CD4-positive, CD25-positive, alpha-beta regulatory T cell (primary cell): ENCODE measurements at regions not wholly inside any gene's neighbourhood (a gene's known extent, or its start where the extent isn't known, plus 50 kb on each side); places are given as distances from the start of the nearest gene placed in this dataset.
A peak's percentile ranks its signal among the peaks of the same experiment; 100 is the strongest.

Experiments used
- ATAC-seq, 2 donors: fragments of 150-1000 bp; cut with Tn5 transposase; one replicate each; pipeline ENCODE4 v1.10.0; 2021; ENCODE audit warnings: low read depth in 2 of 2, moderate number of reproducible peaks in 2 of 2, moderate library complexity in 1 of 2
- DNase-seq, 3 donors: peaks; one replicate each; pipeline versions ENCODE4 v3.0.0 to v3.0.0-alpha.2; 2012 to 2022; ENCODE audit warnings: mixed read lengths in 1 of 3
- H3K27ac ChIP-seq: one replicate; pipeline ENCODE4 v1.7.0; 2013; ENCODE audit warnings: mild to moderate bottlenecking, low read length; ENCODE audit not compliant: insufficient read depth, poor library complexity, severe bottlenecking
- H3K27me3 ChIP-seq: one replicate; pipeline ENCODE4 v1.7.0; 2013; ENCODE audit warnings: low read length; ENCODE audit not compliant: control insufficient read depth, insufficient read depth
- H3K36me3 ChIP-seq: one replicate; pipeline ENCODE4 v1.7.0; 2013; ENCODE audit warnings: mild to moderate bottlenecking, low read length, moderate library complexity; ENCODE audit not compliant: control insufficient read depth, insufficient read depth
- H3K4me1 ChIP-seq: 2 replicates; pipeline ENCODE4 v1.7.0; 2013; ENCODE audit warnings: mild to moderate bottlenecking, low read length; ENCODE audit not compliant: insufficient read depth, control insufficient read depth, poor library complexity, severe bottlenecking
- H3K4me3 ChIP-seq: one replicate; pipeline ENCODE4 v1.7.0; 2013; ENCODE audit warnings: low read depth, mild to moderate bottlenecking, low read length, moderate library complexity
- H3K9me3 ChIP-seq, 2 experiments: 1 replicate in 1 of 2; 2 replicates in 1 of 2; pipeline ENCODE4 v1.7.0; 2013; ENCODE audit warnings: low read length in 2 of 2, mild to moderate bottlenecking in 1 of 2, moderate library complexity in 1 of 2; ENCODE audit not compliant: control insufficient read depth in 2 of 2
- H3K27ac Mint-ChIP-seq, 3 donors: one replicate each; pipeline ENCODE4 v1.8.0; 2020 to 2022; ENCODE audit warnings: mild to moderate bottlenecking in 3 of 3, mixed read lengths in 3 of 3, moderate library complexity in 2 of 3
- H3K27me3 Mint-ChIP-seq: one replicate; pipeline ENCODE4 v1.8.0; 2022; ENCODE audit warnings: mild to moderate bottlenecking, mixed read lengths
- H3K36me3 Mint-ChIP-seq: one replicate; pipeline ENCODE4 v1.8.0; 2020; ENCODE audit warnings: mixed read lengths
- H3K4me1 Mint-ChIP-seq, 4 donors: one replicate each; pipeline ENCODE4 v1.8.0; 2020 to 2022; ENCODE audit warnings: mixed read lengths in 4 of 4, mild to moderate bottlenecking in 1 of 4
- H3K4me3 Mint-ChIP-seq, 4 donors: one replicate each; pipeline ENCODE4 v1.8.0; 2020 to 2022; ENCODE audit warnings: mild to moderate bottlenecking in 4 of 4, mixed read lengths in 4 of 4, moderate library complexity in 3 of 4
- H3K9me3 Mint-ChIP-seq, 7 donors: one replicate each; pipeline ENCODE4 v1.8.0; 2020 to 2022; ENCODE audit warnings: mixed read lengths in 7 of 7, mild to moderate bottlenecking in 3 of 7, moderate library complexity in 2 of 7

DNA sequence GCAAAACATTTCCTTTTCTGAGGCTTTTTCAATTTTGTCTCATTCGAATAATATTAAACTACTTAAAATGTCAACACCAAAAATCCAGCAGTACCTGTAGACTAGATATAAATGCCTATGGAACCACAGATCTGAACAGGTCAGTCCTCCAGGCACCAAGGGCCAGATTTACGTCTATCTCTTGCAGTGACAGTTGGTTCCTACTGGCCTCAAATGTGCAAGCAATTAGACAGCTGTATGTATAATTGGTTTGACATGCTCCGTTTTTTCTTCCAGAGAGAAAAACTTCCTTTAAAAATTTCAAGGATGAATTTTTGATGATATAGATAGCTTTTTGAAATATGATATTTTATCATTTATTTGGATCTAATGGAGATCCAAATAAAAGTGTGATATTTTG lies 443.8 kb upstream of the POU3F3 start:
- Mint-ChIP-seq H3K27ac (no peak overlapping the region), H3K4me3 (no peak overlapping the region), H3K9me3 (peaks cover 0 to 1% (median 0%) of the 10 kb centered on the region in 7 donors), H3K27me3 (no peaks in the 10 kb centered on the region), H3K4me1 (no peaks in the 10 kb centered on the region), H3K36me3 (no peaks in the 10 kb centered on the region)
- Histone ChIP-seq H3K4me3 (no peak overlapping the region), H3K9me3 (no peaks in the 10 kb centered on the region), H3K36me3 (no peaks in the 10 kb centered on the region), H3K27me3 (no peaks in the 10 kb centered on the region), H3K27ac (no peak overlapping the region), H3K4me1 (no peaks in the 10 kb centered on the region)
- DNase-seq (no peak), ATAC-seq (no peak)

DNA sequence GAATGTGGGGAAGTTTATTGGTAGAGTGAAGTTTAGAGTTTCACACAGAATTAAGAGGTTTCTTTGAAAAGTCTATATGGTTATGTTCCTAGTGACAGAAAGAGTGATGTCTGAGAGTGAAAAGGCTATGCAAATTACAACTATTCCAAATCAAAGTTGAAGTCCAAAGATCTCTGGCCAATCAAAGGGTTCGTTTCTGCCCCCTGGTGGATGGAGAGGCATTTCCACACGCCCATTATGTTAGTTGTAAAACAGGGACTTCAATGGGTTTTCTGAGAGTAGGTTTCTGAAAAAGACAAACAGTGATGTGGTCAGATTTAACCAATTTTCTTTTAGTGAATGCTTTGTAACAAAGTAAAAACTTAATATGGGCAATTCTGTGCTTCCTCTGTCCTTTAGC lies 441.5 kb upstream of the POU3F3 start:
- ATAC-seq (no peak), DNase-seq (peak in 1 of 3 donors; percentile 16)
- Mint-ChIP-seq H3K36me3 (no peaks in the 10 kb centered on the region), H3K27me3 (no peaks in the 10 kb centered on the region), H3K9me3 (peaks cover 0 to 3% (median 0%) of the 10 kb centered on the region in 7 donors), H3K4me1 (no peaks in the 10 kb centered on the region), H3K4me3 (no peak overlapping the region), H3K27ac (no peak overlapping the region)
- no peak overlapping the region for H3K4me3 ChIP-seq
- no peaks in the 10 kb centered on the region for H3K36me3 ChIP-seq
- H3K9me3 ChIP-seq, result no peaks in the 10 kb centered on the region
- no peaks in the 10 kb centered on the region for H3K27me3 ChIP-seq
- no peak overlapping the region for H3K27ac ChIP-seq
- H3K4me1 ChIP-seq, result no peaks in the 10 kb centered on the region

DNA sequence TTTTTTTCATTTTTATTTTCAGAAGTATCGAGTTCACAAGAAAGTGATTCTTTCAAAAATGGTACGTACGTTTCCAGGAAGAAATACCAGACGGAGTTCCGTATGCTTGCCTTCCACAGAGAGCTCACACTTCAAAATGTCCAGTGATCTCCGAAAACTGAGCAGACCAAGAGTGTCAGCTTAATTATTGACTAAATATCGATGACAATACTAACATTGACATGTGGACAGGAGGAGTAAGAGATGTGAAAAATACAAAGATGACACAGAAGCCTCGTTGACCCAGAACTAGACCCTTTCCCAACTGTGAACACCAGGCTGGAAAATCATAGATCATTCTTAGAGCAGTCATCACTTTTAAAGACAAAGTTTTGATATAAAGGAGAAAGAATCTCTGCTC lies 440.0 kb upstream of the POU3F3 start:
- Histone ChIP-seq H3K27ac (no peak overlapping the region), H3K9me3 (no peaks in the 10 kb centered on the region), H3K27me3 (no peaks in the 10 kb centered on the region), H3K4me3 (no peak overlapping the region), H3K4me1 (no peaks in the 10 kb centered on the region), H3K36me3 (no peaks in the 10 kb centered on the region)
- Mint-ChIP-seq H3K4me3 (no peak overlapping the region), H3K27ac (no peak overlapping the region), H3K4me1 (no peaks in the 10 kb centered on the region), H3K36me3 (no peaks in the 10 kb centered on the region), H3K27me3 (no peaks in the 10 kb centered on the region), H3K9me3 (peaks cover 0 to 3% (median 0%) of the 10 kb centered on the region in 7 donors)
- no peak for DNase-seq
- ATAC-seq, result no peak

DNA sequence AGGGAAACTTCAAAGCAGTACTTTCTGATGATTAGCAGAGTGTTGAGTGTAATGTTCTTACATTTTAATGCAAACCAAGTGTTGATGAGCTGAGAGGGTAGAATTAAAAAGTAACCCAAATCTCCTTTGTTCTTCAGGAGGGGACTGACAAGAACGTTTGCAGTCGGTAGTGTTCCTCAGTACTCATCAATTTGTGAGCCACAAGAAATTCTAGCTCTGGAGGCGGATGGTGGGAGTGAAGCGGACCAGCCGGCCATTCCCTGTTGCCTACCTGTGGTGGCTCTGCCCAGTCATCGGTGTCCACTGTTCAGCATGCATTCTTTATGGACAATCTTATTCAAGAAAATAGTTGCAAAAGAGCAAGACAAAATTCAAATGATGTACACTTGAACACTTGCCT lies 438.6 kb upstream of the POU3F3 start:
- Mint-ChIP-seq H3K27ac (no peak overlapping the region), H3K36me3 (no peaks in the 10 kb centered on the region), H3K9me3 (peaks cover 0 to 3% (median 0%) of the 10 kb centered on the region in 7 donors), H3K27me3 (no peaks in the 10 kb centered on the region), H3K4me1 (no peaks in the 10 kb centered on the region), H3K4me3 (no peak overlapping the region)
- ATAC-seq (no peak), DNase-seq (no peak)
- H3K4me1 ChIP-seq, result no peaks in the 10 kb centered on the region
- no peak overlapping the region for H3K27ac ChIP-seq
- no peaks in the 10 kb centered on the region for H3K27me3 ChIP-seq
- no peaks in the 10 kb centered on the region for H3K36me3 ChIP-seq
- no peaks in the 10 kb centered on the region for H3K9me3 ChIP-seq
- H3K4me3 ChIP-seq, result no peak overlapping the region

DNA sequence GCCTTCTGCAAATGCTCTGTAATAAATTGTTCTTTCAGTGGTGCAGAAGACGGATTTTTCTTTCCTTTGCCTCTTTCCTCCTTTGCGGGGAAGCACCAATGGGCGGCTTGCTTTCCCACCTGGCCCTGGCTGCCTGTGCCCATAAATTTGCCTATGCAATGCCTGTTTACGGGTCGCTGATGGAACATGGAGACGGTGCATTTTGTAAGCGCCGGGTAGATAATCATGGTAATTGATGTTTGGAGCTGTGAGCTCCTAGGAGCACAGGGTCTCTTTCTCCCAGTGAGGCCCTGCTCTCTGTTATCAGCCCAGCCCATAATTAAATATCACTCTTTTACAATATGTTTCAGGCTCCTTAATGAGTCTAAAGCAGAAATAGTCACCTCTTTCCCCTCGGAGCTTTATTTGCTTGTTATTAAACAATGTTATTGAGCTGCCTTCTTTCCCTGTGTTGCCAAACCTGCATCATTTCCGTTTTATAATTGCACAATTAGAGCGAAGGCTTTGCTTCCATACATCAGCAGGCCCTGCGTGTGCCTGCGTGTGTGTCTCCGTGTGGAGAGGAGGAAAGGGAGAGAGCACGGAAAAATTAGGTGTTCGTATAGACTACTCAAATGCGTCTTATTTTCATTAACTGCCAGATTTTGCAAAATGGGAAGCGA lies 437.4 kb upstream of the POU3F3 start:
- Mint-ChIP-seq H3K27me3 (no peaks in the 10 kb centered on the region), H3K4me1 (no peaks in the 10 kb centered on the region), H3K9me3 (peaks cover 0 to 3% (median 0%) of the 10 kb centered on the region in 7 donors), H3K4me3 (no peak overlapping the region), H3K27ac (no peak overlapping the region), H3K36me3 (no peaks in the 10 kb centered on the region)
- H3K9me3 ChIP-seq, result peaks cover 0 to 1% of the 10 kb centered on the region in 2 experiments
- no peaks in the 10 kb centered on the region for H3K36me3 ChIP-seq
- DNase-seq (no peak), ATAC-seq (no peak)
- H3K27me3 ChIP-seq, result no peaks in the 10 kb centered on the region
- H3K4me3 ChIP-seq, result no peak overlapping the region
- no peak overlapping the region for H3K27ac ChIP-seq
- H3K4me1 ChIP-seq, result no peaks in the 10 kb centered on the region

DNA sequence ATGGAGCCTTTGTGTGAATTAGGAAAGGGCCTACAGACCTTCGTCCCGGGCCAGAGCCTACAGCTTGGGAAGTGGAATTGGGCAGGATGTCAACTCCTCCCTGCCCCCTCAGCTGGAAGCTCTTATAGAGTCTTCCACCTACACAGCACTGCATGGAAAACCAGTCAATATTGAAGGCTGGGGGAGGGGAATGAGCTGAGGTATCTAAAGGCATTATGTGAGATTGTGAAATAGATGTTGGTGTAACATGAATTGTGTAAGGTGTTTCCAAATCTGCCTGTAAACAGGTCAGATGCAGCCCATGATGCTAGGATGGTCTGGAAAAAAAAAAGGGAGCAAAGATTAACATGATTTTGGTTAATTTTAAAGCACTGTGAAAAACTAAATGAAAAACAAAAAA lies 433.5 kb upstream of the POU3F3 start:
- no peak overlapping the region for H3K4me3 ChIP-seq
- H3K27ac ChIP-seq, result no peak overlapping the region
- Mint-ChIP-seq H3K27me3 (no peaks in the 10 kb centered on the region), H3K4me3 (no peak overlapping the region), H3K9me3 (peaks cover 0 to 3% (median 0%) of the 10 kb centered on the region in 7 donors), H3K27ac (no peak overlapping the region), H3K4me1 (no peaks in the 10 kb centered on the region), H3K36me3 (no peaks in the 10 kb centered on the region)
- no peaks in the 10 kb centered on the region for H3K36me3 ChIP-seq
- peaks cover 3% of the 10 kb centered on the region for H3K27me3 ChIP-seq
- no peaks in the 10 kb centered on the region for H3K4me1 ChIP-seq
- no peak for DNase-seq
- H3K9me3 ChIP-seq, result peaks cover 0 to 1% of the 10 kb centered on the region in 2 experiments
- no peak for ATAC-seq

DNA sequence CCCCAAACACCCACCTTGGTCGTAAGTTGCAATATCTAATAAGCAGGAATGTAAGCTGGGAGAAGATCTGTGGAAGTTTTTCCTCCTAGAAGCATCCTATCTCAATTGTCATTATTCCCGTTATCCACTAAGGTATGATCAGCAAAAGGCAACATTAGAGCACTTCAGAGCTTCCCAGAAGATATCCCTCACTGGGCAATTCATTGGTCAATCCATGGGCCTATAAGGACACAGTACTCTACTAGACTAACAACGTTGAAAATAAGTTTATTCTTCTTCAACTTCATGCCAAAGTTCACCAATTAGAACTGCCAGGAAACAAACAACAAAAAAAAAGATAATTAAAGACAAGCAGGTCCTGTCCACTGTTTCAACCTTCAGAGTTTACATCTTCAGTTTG lies 433.0 kb upstream of the POU3F3 start:
- H3K4me1 Mint-ChIP-seq, result no peaks in the 10 kb centered on the region
- ATAC-seq, result no peak

DNA sequence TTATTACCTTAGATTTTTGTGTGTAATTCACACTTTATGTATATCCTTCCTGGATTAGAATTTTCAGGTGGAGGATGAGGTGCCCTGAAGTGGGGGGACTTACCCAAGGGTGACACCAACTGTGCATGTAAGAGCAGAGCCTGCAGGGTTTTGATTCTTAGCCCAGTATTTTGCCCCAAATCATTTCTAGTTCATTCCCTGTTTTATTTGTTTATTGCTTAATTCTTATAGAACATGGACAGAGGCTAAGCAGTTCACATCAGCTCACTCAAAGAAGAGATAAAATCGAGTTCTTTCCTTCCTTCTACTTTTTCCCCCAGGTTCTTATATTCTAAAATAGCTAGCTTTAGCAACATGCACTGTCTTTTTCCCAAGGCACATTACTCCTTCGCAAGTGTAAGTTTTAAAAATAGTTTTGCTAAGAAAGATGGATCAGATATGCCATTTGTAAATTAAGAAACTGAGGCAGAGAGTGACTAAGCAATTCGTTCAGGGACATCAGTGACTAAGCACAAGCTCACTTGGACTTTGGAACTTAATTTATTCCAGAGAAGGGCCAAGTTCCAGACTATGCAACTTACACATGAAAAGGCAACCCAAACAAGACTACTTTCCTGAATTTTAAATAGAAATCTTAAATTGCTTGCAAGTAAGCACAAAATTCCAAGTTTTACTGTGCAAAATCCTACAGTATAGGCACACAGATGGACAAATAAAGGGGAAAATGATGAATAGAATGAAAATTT lies 427.9 kb upstream of the POU3F3 start:
- no peak overlapping the region for H3K27ac ChIP-seq
- no peaks in the 10 kb centered on the region for H3K36me3 Mint-ChIP-seq
- peaks cover 3% of the 10 kb centered on the region for H3K27me3 ChIP-seq
- H3K4me1 Mint-ChIP-seq, result no peaks in the 10 kb centered on the region
- H3K9me3 Mint-ChIP-seq, result no peaks in the 10 kb centered on the region
- ATAC-seq, result no peak
- no peak overlapping the region for H3K27ac Mint-ChIP-seq
- no peaks in the 10 kb centered on the region for H3K36me3 ChIP-seq
- no peak overlapping the region for H3K4me3 Mint-ChIP-seq
- no peak for DNase-seq
- H3K27me3 Mint-ChIP-seq, result peaks cover 9% of the 10 kb centered on the region
- no peaks in the 10 kb centered on the region for H3K4me1 ChIP-seq
- peaks cover 0 to 1% of the 10 kb centered on the region in 2 experiments for H3K9me3 ChIP-seq
- no peak overlapping the region for H3K4me3 ChIP-seq

More for the DNA sequence above, 433.0 kb upstream of the POU3F3 start:
- Mint-ChIP-seq H3K9me3 (peaks cover 0 to 3% (median 0%) of the 10 kb centered on the region in 7 donors), H3K27me3 (no peaks in the 10 kb centered on the region), H3K4me3 (no peak overlapping the region), H3K27ac (no peak overlapping the region), H3K36me3 (no peaks in the 10 kb centered on the region)
- Histone ChIP-seq H3K9me3 (peaks cover 0 to 1% of the 10 kb centered on the region in 2 experiments), H3K4me3 (no peak overlapping the region), H3K36me3 (no peaks in the 10 kb centered on the region), H3K4me1 (no peaks in the 10 kb centered on the region), H3K27ac (no peak overlapping the region), H3K27me3 (peaks cover 3% of the 10 kb centered on the region)
- no peak for DNase-seq
